ENCODE measurements at regions not wholly inside any gene's neighbourhood (a gene's known extent, or its start where the extent isn't known, plus 50 kb on each side); places are given as distances from the start of the nearest gene placed in this dataset.

GRCh38 chr5:2524620-2525019 lies 226.9 kb downstream of the IRX2 start:
- DNase-seq (ENCODE audit: low read depth, low spot score): no peak
- H3K27me3 ChIP-seq (ENCODE audit: control insufficient read depth, insufficient read depth, low read length): no peaks in the 10 kb centered on the region
- H3K4me3 ChIP-seq (ENCODE audit: low read depth, low read length): no peak overlapping the region
- CTCF ChIA-PET: no interaction called here
- peaks cover 63% of the 10 kb centered on the region for H3K9me3 ChIP-seq (ENCODE audit: control insufficient read depth, insufficient read depth, low read length)
- no peak overlapping the region for H3K27ac ChIP-seq (ENCODE audit: low read depth, low read length)
- POLR2A ChIA-PET: no interaction called here
- TF ChIP-seq CTCF (IDR thresholded peaks at IDR 0.05; ENCODE audit: low read depth, low read length): no peak

- no peak for TF ChIP-seq CTCF (IDR thresholded peaks at IDR 0.05; ENCODE audit: low read depth, low read length)
- H3K4me3 ChIP-seq (ENCODE audit: low read depth, low read length): no peak overlapping the region
- H3K27me3 ChIP-seq (ENCODE audit: control insufficient read depth, insufficient read depth, low read length): no peaks in the 10 kb centered on the region
- DNase-seq (ENCODE audit: low read depth, low spot score): no peak
- POLR2A ChIA-PET: no interaction called here
- H3K27ac ChIP-seq (ENCODE audit: low read depth, low read length): no peak overlapping the region
- peaks cover 63% of the 10 kb centered on the region for H3K9me3 ChIP-seq (ENCODE audit: control insufficient read depth, insufficient read depth, low read length)
- CTCF ChIA-PET: no interaction called here
Measured at GRCh38 chr5:2523180-2523579, 228.3 kb downstream of the IRX2 start.

GRCh38 chr5:2522372-2522771 lies 229.1 kb downstream of the IRX2 start:
- H3K27ac ChIP-seq (ENCODE audit: low read depth, low read length): no peak overlapping the region
- DNase-seq (ENCODE audit: low read depth, low spot score): no peak
- no peaks in the 10 kb centered on the region for H3K27me3 ChIP-seq (ENCODE audit: control insufficient read depth, insufficient read depth, low read length)
- POLR2A ChIA-PET: no interaction called here
- CTCF ChIA-PET: no interaction called here
- no peak for TF ChIP-seq CTCF (IDR thresholded peaks at IDR 0.05; ENCODE audit: low read depth, low read length)
- peaks cover 71% of the 10 kb centered on the region for H3K9me3 ChIP-seq (ENCODE audit: control insufficient read depth, insufficient read depth, low read length)
- no peak overlapping the region for H3K4me3 ChIP-seq (ENCODE audit: low read depth, low read length)

- TF ChIP-seq CTCF (IDR thresholded peaks at IDR 0.05; ENCODE audit: low read depth, low read length): no peak
- H3K27ac ChIP-seq (ENCODE audit: low read depth, low read length): no peak overlapping the region
- H3K9me3 ChIP-seq (ENCODE audit: control insufficient read depth, insufficient read depth, low read length): peaks cover 83% of the 10 kb centered on the region
- ChIA-PET CTCF (no interaction called here), POLR2A (no interaction called here)
- no peak overlapping the region for H3K4me3 ChIP-seq (ENCODE audit: low read depth, low read length)
- DNase-seq (ENCODE audit: low read depth, low spot score): no peak
- no peaks in the 10 kb centered on the region for H3K27me3 ChIP-seq (ENCODE audit: control insufficient read depth, insufficient read depth, low read length)
Measured at GRCh38 chr5:2519153-2519552, 232.3 kb downstream of the IRX2 start.

GRCh38 chr5:2517451-2517850 lies 234.0 kb downstream of the IRX2 start:
- ChIA-PET POLR2A (interaction anchor here (0.6 kb wide), 1 partner anchor 320 kb away, joined by 3 read pairs; no protein-coding TSS in a partner anchor), CTCF (no interaction called here)
- H3K27ac ChIP-seq (ENCODE audit: low read depth, low read length): no peak overlapping the region
- TF ChIP-seq CTCF (IDR thresholded peaks at IDR 0.05; ENCODE audit: low read depth, low read length): no peak
- peaks cover 73% of the 10 kb centered on the region for H3K9me3 ChIP-seq (ENCODE audit: control insufficient read depth, insufficient read depth, low read length)
- no peak for DNase-seq (ENCODE audit: low read depth, low spot score)
- no peaks in the 10 kb centered on the region for H3K27me3 ChIP-seq (ENCODE audit: control insufficient read depth, insufficient read depth, low read length)
- H3K4me3 ChIP-seq (ENCODE audit: low read depth, low read length): no peak overlapping the region
